ENCODE measurements at regions not wholly inside any gene's neighbourhood (a gene's known extent, or its start where the extent isn't known, plus 50 kb on each side); places are given as distances from the start of the nearest gene placed in this dataset.

GRCh38 chr16:86083382-86084002, 184.5 kb downstream of the IRF8 start:
- 78 to 81% methylated on average over 8 of the region's 8 CpGs for WGBS, 2 donors
- intact Hi-C loops (cut with DNase I): no loop called here

DNA sequence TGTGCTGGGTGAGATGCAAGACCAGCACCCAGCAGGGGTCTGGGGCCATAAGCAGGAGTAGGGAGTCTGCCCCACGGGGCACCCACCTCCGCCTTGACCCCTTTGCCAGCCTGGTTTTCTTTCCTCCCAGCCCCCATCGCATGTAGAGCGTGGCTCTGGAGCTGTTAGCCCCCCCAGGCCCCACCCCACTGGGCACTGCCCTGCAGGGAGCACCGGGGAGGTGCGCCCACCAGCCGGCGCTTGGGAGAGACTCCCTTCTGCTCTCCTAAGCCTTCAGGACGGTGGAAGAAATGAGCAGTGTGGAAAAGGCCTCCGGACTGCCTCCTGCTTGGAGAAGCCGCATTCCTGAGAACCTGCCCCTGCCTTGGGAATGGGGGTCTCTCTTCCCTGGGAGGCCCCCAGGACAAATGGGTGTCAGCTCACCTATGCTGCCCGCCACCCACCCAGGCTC, 186.2 kb downstream of the IRF8 start:
- no peaks in the 10 kb centered on the region for H3K36me3 ChIP-seq
- no peaks in the 10 kb centered on the region for H3K9me3 ChIP-seq
- H3K27me3 ChIP-seq: peaks cover 0 to 64% (median 56%) of the 10 kb centered on the region in 7 donors
- WGBS, 2 donors: 87 to 93% methylated on average over 12 of the region's 12 CpGs
- H3K27ac ChIP-seq: no peak overlapping the region
- ATAC-seq: peak in 1 of 8 donors; percentile 19
- no peak overlapping the region for H3K4me3 ChIP-seq
- no peak for DNase-seq
- no peaks in the 10 kb centered on the region for H3K4me1 ChIP-seq
- TF ChIP-seq, protein P1, sequence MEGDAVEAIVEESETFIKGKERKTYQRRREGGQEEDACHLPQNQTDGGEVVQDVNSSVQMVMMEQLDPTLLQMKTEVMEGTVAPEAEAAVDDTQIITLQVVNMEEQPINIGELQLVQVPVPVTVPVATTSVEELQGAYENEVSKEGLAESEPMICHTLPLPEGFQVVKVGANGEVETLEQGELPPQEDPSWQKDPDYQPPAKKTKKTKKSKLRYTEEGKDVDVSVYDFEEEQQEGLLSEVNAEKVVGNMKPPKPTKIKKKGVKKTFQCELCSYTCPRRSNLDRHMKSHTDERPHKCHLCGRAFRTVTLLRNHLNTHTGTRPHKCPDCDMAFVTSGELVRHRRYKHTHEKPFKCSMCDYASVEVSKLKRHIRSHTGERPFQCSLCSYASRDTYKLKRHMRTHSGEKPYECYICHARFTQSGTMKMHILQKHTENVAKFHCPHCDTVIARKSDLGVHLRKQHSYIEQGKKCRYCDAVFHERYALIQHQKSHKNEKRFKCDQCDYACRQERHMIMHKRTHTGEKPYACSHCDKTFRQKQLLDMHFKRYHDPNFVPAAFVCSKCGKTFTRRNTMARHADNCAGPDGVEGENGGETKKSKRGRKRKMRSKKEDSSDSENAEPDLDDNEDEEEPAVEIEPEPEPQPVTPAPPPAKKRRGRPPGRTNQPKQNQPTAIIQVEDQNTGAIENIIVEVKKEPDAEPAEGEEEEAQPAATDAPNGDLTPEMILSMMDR (IDR thresholded peaks at IDR 0.05): no peak
- intact Hi-C loops (cut with DNase I): no loop called here

More at GRCh38 chr16:86083382-86084002, 184.5 kb downstream of the IRF8 start:
- TF ChIP-seq, protein P1 (IDR thresholded peaks at IDR 0.05): no peak
- peaks cover 0 to 56% (median 51%) of the 10 kb centered on the region in 7 donors for H3K27me3 ChIP-seq
- no peaks in the 10 kb centered on the region for H3K9me3 ChIP-seq
- DNase-seq (no peak), ATAC-seq (no peak)
- no peak overlapping the region for H3K27ac ChIP-seq
- H3K4me3 ChIP-seq: no peak overlapping the region
- H3K36me3 ChIP-seq: no peaks in the 10 kb centered on the region
- H3K4me1 ChIP-seq: no peaks in the 10 kb centered on the region

- Histone ChIP-seq H3K36me3 (no peaks in the 10 kb centered on the region), H3K4me1 (no peaks in the 10 kb centered on the region), H3K4me3 (no peak overlapping the region), H3K9me3 (no peaks in the 10 kb centered on the region), H3K27me3 (peaks cover 0 to 64% (median 50%) of the 10 kb centered on the region in 7 donors), H3K27ac (no peak overlapping the region)
- DNase-seq: no peak
- no peak for ATAC-seq
- intact Hi-C loops (cut with DNase I): no loop called here
- WGBS, 2 donors: 72 to 83% methylated on average over 8 of the region's 8 CpGs
- TF ChIP-seq, protein P1 (IDR thresholded peaks at IDR 0.05): no peak
Observed at GRCh38 chr16:86085795-86086194, 186.8 kb downstream of the IRF8 start.

GRCh38 chr16:86086471-86086870, 187.5 kb downstream of the IRF8 start:
- Histone ChIP-seq H3K36me3 (no peaks in the 10 kb centered on the region), H3K4me3 (no peak overlapping the region), H3K27ac (no peak overlapping the region), H3K4me1 (no peaks in the 10 kb centered on the region), H3K27me3 (peaks cover 0 to 68% (median 43%) of the 10 kb centered on the region in 7 donors), H3K9me3 (no peaks in the 10 kb centered on the region)
- intact Hi-C loops (cut with DNase I): no loop called here
- ATAC-seq: no peak
- TF ChIP-seq, protein P1 (IDR thresholded peaks at IDR 0.05): no peak
- WGBS, 2 donors: 86 to 88% methylated on average over 7 of the region's 7 CpGs
- no peak for DNase-seq

Measured in heart right ventricle (tissue), 16 donors.